Kidney (tissue), 13 donors: ENCODE measurements at regions not wholly inside any gene's neighbourhood (a gene's known extent, or its start where the extent isn't known, plus 50 kb on each side); places are given as distances from the start of the nearest gene placed in this dataset.

Experiments used
- DNase-seq, 5 donors: peaks; one replicate each; pipeline ENCODE4 v3.0.0-alpha.2; 2013 to 2020
- FAIRE-seq: peaks from 2 replicates; lab custom pipeline; 2012; peaks lifted over from hg19 to GRCh38; lab: Jason Lieb, UNC
- H3K27ac ChIP-seq, 2 donors: one replicate each; pipeline ENCODE4 v1.7.0; 2013; ENCODE audit warnings: low read depth in 2 of 2, low read length in 2 of 2, inconsistent platforms in 1 of 2
- H3K27me3 ChIP-seq: one replicate; pipeline ENCODE4 v1.7.1; 2013; ENCODE audit warnings: low read length, inconsistent platforms; ENCODE audit not compliant: control insufficient read depth, insufficient read depth
- H3K36me3 ChIP-seq, 3 donors: one replicate each; pipeline versions ENCODE4 v1.7.0 to v1.7.1; 2013; ENCODE audit warnings: low read length in 3 of 3, control low read depth in 1 of 3, inconsistent platforms in 1 of 3; ENCODE audit not compliant: insufficient read depth in 3 of 3, control insufficient read depth in 2 of 3
- H3K4me1 ChIP-seq, 3 donors: one replicate each; pipeline versions ENCODE4 v1.7.0 to v1.7.1; 2013; ENCODE audit warnings: low read length in 3 of 3, inconsistent platforms in 1 of 3, low read depth in 1 of 3; ENCODE audit not compliant: control insufficient read depth in 2 of 3, insufficient read depth in 2 of 3
- H3K4me3 ChIP-seq, 3 donors: one replicate each; pipeline versions ENCODE4 v1.7.0 to v1.8.1; 2013; ENCODE audit warnings: low read length in 3 of 3, control low read depth in 1 of 3, inconsistent platforms in 1 of 3
- H3K9ac ChIP-seq, 3 donors: one replicate each; pipeline versions ENCODE4 v1.7.0 to v1.7.1; 2013; ENCODE audit warnings: low read length in 3 of 3, control low read depth in 1 of 3, inconsistent platforms in 1 of 3
- H3K9me3 ChIP-seq, 3 donors: one replicate each; pipeline versions ENCODE4 v1.7.0 to v1.7.1; 2013; ENCODE audit warnings: low read length in 3 of 3, control low read depth in 1 of 3, inconsistent platforms in 1 of 3; ENCODE audit not compliant: control insufficient read depth in 2 of 3, insufficient read depth in 1 of 3
- CTCF ChIP-seq: IDR thresholded peaks from 3 replicates; pipeline ENCODE4 v1.5.1; 2012; ENCODE audit warnings: mild to moderate bottlenecking, moderate library complexity, borderline replicate concordance; ENCODE audit not compliant: insufficient read depth; ENCODE audit errors: extremely low read depth
- intact Hi-C: fragments of 100-400 bp; cut with DNase I; formaldehyde crosslinking; loops from one replicate; pipeline ENCODE4 v1.11.1; 2022
- donor health status: control.
- donor health status: control.
- donor health status: control.
- donor health status: control.
- donor health status: control.
- donor health status: DM: yes; HTN: yes; CAD: no.
- donor health status: Normal renal cell carcinoma (clear cell type).

- Histone ChIP-seq H3K4me3 (no peak overlapping the region), H3K27me3 (no peaks in the 10 kb centered on the region), H3K9ac (no peak overlapping the region), H3K27ac (no peak overlapping the region), H3K36me3 (no peaks in the 10 kb centered on the region), H3K9me3 (no peaks in the 10 kb centered on the region), H3K4me1 (no peaks in the 10 kb centered on the region)
- intact Hi-C loops = no loop called here
- DNase-seq (no peak), FAIRE-seq (no peak)
- no peak for TF ChIP-seq CTCF
Measured at GRCh38 chr1:90407737-90408136, 309.4 kb downstream of the BARHL2 start.

- no peaks in the 10 kb centered on the region for H3K27me3 ChIP-seq
- no peaks in the 10 kb centered on the region for H3K9me3 ChIP-seq
- H3K4me1 ChIP-seq = no peaks in the 10 kb centered on the region
- no peak for FAIRE-seq
- H3K9ac ChIP-seq = no peak overlapping the region
- intact Hi-C loops = no loop called here
- no peaks in the 10 kb centered on the region for H3K36me3 ChIP-seq
- no peak for TF ChIP-seq CTCF
- H3K4me3 ChIP-seq = no peak overlapping the region
- H3K27ac ChIP-seq = no peak overlapping the region
- DNase-seq = no peak
Measured at GRCh38 chr1:90405726-90406125, 311.4 kb downstream of the BARHL2 start.

- no peak overlapping the region for H3K4me3 ChIP-seq
- H3K9ac ChIP-seq = no peak overlapping the region
- H3K4me1 ChIP-seq = no peaks in the 10 kb centered on the region
- no peaks in the 10 kb centered on the region for H3K27me3 ChIP-seq
- no peaks in the 10 kb centered on the region for H3K9me3 ChIP-seq
- FAIRE-seq = no peak
- H3K36me3 ChIP-seq = no peaks in the 10 kb centered on the region
- H3K27ac ChIP-seq = no peak overlapping the region
- TF ChIP-seq CTCF = no peak
- DNase-seq = peak in 2 of 5 donors; percentile 2 to 10
- intact Hi-C loops = no loop called here
Measured at GRCh38 chr1:90402893-90403849, 313.9 kb downstream of the BARHL2 start.
